Activated CD4-positive, alpha-beta memory T cell treated with anti-CD3 and anti-CD28 coated beads for 36 hours (primary cell): ENCODE measurements at regions not wholly inside any gene's neighbourhood (a gene's known extent, or its start where the extent isn't known, plus 50 kb on each side); places are given as distances from the start of the nearest gene placed in this dataset.

ENCODE experiments used
- CTCF ChIA-PET: fragments of 350-600 bp; sonication (Branson Sonifier 250); formaldehyde crosslinking; loops from one replicate; lab custom pipeline; 2021; ENCODE audit warnings: antibody characterized with exemption, inconsistent platforms; lab: Charles Lee
- POLR2A ChIA-PET: fragments of 350-600 bp; sonication (Branson Sonifier 250); formaldehyde crosslinking; loops from one replicate; lab custom pipeline; 2021; ENCODE audit warnings: antibody characterized with exemption; lab: Charles Lee
- DNase-seq: peaks from one replicate; pipeline ENCODE4 v3.0.0-alpha.2; 2020
- H3K27ac Mint-ChIP-seq: one replicate; pipeline ENCODE4 v1.8.0; 2021; ENCODE audit warnings: mixed read lengths
- H3K27me3 Mint-ChIP-seq: one replicate; pipeline ENCODE4 v1.8.0; 2021; ENCODE audit warnings: mixed read lengths
- H3K36me3 Mint-ChIP-seq: one replicate; pipeline ENCODE4 v1.8.0; 2021; ENCODE audit warnings: mixed read lengths
- H3K4me1 Mint-ChIP-seq: one replicate; pipeline ENCODE4 v1.8.0; 2021; ENCODE audit warnings: low read depth, mixed read lengths
- H3K4me3 Mint-ChIP-seq: one replicate; pipeline ENCODE4 v1.8.0; 2021; ENCODE audit warnings: mild to moderate bottlenecking, mixed read lengths
- H3K9me3 Mint-ChIP-seq: one replicate; pipeline ENCODE4 v1.8.0; 2021; ENCODE audit warnings: mixed read lengths
- intact Hi-C: fragments of 100-400 bp; cut with micrococcal nuclease; formaldehyde crosslinking; loops from one replicate; pipeline ENCODE4 v1.15.1; 2023

DNA sequence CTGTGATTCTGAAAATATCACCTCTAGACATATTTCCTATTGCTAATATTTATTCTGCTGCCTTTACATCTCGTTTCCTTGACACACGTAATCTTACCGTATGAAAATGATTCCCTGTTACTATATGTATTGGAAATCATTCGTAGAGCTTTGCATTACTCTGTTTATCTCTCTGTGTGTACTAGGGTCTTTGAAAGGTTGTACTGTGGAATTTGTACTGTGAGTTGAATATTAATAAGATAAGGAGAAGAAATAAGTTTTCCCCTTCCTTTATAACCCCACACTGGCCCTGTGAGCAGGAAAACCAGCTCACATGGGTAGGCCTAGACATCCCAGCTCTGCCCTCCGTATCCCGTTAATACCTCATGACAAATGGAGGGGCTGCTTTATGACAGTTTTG is 354.9 kb downstream of the KLF5 start:
- Mint-ChIP-seq H3K27ac (no peak overlapping the region), H3K4me1 (no peaks in the 10 kb centered on the region), H3K36me3 (no peaks in the 10 kb centered on the region), H3K4me3 (no peak overlapping the region), H3K27me3 (peaks cover 6% of the 10 kb centered on the region), H3K9me3 (no peaks in the 10 kb centered on the region)
- POLR2A ChIA-PET, result no interaction called here
- intact Hi-C loops, result no loop called here
- CTCF ChIA-PET, result no interaction called here
- no peak for DNase-seq

- intact Hi-C loops, result no loop called here
- Mint-ChIP-seq H3K4me3 (no peak overlapping the region), H3K27ac (no peak overlapping the region), H3K36me3 (no peaks in the 10 kb centered on the region), H3K27me3 (peaks cover 4% of the 10 kb centered on the region), H3K9me3 (no peaks in the 10 kb centered on the region), H3K4me1 (no peaks in the 10 kb centered on the region)
- ChIA-PET POLR2A (no interaction called here), CTCF (no interaction called here)
- no peak for DNase-seq
Observed at GRCh38 chr13:73412933-73413332, 354.1 kb downstream of the KLF5 start.

DNA sequence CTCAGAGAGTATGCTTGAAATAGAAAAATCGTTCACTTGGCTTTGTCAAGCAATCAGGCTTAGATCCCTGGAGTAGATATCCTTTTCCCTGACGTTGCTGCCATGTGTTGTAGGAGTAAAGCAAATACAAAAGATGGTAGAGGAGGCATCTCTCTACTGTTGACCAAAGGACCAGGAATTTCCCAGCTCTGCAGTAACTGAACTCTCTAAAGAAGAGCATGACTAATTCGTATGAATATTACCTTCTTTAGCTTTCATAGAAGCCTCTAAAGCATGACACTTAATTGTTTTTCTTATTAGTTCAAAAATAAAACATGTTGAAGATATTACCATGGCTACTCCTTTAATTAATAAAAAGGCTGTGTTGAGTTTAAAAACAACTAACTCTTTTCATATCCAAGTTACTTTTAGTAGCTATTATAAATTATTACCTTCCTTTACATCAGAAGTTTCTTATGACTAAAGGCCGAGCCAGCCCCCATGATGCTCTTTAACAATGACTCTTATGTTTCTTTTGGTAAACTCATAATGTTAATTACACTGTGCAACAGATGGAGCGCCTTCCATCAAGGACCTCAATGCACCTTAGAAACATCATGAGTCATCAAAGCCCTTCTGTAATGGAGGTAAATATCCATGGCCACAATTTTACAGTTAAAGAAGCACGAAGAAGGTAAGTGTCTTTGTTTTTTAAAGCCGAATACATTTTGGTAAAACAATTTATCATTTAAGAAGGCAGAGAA is 352.4 kb downstream of the KLF5 start:
- POLR2A ChIA-PET, result no interaction called here
- no peak for DNase-seq
- H3K4me3 Mint-ChIP-seq, result no peak overlapping the region
- H3K4me1 Mint-ChIP-seq, result no peaks in the 10 kb centered on the region
- H3K27me3 Mint-ChIP-seq, result peaks cover 2% of the 10 kb centered on the region
- CTCF ChIA-PET, result no interaction called here
- no peak overlapping the region for H3K27ac Mint-ChIP-seq
- H3K36me3 Mint-ChIP-seq, result no peaks in the 10 kb centered on the region
- H3K9me3 Mint-ChIP-seq, result no peaks in the 10 kb centered on the region
- intact Hi-C loops, result no loop called here

DNA sequence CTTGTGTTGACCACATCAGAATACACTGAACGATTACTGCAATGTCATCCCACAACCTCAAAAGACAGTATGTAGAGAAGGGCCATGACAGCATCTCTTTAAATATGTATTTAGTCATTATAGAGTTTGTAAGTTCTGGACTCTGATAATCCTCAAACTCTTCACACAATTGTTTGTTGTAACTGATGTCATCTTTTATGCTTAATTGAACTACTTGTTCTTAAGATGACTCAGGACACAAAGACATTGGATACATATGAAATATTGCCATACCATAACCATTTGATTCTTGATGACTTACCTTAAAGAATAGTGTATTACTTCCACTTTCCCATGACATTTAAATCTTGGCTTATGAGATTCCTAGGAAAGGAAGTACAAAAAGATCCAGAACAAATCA is 347.6 kb downstream of the KLF5 start:
- no peaks in the 10 kb centered on the region for H3K9me3 Mint-ChIP-seq
- H3K4me3 Mint-ChIP-seq, result no peak overlapping the region
- DNase-seq, result no peak
- ChIA-PET POLR2A (no interaction called here), CTCF (no interaction called here)
- intact Hi-C loops, result no loop called here
- H3K27me3 Mint-ChIP-seq, result peaks cover under 1% of the 10 kb centered on the region
- no peaks in the 10 kb centered on the region for H3K4me1 Mint-ChIP-seq
- H3K27ac Mint-ChIP-seq, result no peak overlapping the region
- no peaks in the 10 kb centered on the region for H3K36me3 Mint-ChIP-seq

GRCh38 chr13:73404581-73404980 is 345.8 kb downstream of the KLF5 start:
- intact Hi-C loops, result no loop called here
- CTCF ChIA-PET, result no interaction called here
- H3K4me3 Mint-ChIP-seq, result no peak overlapping the region

DNA sequence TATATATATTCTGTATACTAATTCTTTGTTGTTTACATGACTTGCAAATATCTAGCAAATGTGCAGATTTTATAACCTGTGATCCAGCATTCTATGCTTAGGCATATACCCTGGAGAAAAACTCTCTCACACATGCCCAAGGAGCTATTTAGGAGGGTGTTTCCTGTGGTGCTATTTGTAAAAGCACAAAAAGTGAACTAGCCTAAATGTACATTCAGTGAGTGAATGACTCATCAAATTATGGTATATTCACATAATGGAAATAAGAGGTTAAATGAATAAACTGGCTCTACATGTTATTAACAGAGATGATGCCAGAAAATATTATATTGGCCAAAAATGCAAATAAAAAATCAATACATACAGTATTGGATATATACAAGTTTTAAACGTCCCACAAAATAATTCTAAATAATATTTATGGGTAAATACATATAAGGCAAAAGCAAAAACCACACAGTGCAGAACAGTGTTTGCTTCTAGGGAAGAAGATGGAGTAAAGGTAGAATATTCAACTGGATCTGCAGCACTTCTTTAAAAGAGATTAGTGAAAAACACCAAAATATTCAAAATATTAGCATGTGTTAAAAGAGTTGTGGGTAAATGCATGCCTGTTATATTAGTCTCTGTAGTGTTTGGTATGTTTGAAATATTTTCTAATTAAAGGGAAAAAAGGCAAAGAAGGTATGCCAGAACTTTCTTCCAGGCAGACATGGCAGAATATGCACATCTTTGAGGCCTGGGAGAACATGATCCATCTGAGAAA is 344.7 kb downstream of the KLF5 start:
- Mint-ChIP-seq H3K27ac (no peak overlapping the region), H3K4me3 (no peak overlapping the region), H3K4me1 (no peaks in the 10 kb centered on the region), H3K9me3 (no peaks in the 10 kb centered on the region), H3K36me3 (no peaks in the 10 kb centered on the region), H3K27me3 (no peaks in the 10 kb centered on the region)
- ChIA-PET POLR2A (no interaction called here), CTCF (no interaction called here)
- intact Hi-C loops, result no loop called here
- no peak for DNase-seq

More at GRCh38 chr13:73404581-73404980, 345.8 kb downstream of the KLF5 start:
- POLR2A ChIA-PET, result no interaction called here
- Mint-ChIP-seq H3K36me3 (no peaks in the 10 kb centered on the region), H3K4me1 (no peaks in the 10 kb centered on the region), H3K27ac (no peak overlapping the region), H3K9me3 (no peaks in the 10 kb centered on the region), H3K27me3 (no peaks in the 10 kb centered on the region)
- no peak for DNase-seq

DNA sequence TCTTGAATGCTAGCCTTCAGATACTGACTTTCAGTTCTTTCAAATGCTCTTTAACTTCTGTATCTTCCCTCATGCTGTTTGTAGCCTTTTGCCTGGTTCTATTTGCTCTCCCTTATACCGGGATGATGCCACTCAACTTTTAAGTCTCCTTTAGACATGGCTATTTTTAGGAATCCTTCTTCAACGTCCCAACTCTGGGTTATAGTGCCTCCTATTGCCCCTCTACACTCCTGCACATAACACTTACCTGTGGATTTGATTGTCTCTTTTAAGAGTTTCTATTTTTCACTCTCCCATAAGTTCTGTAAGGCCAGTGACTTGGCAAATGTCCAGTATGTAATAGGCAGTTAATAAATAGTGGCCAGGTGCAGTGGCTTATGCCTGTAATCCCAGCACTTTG is 343.0 kb downstream of the KLF5 start:
- Mint-ChIP-seq H3K4me1 (no peaks in the 10 kb centered on the region), H3K27ac (no peak overlapping the region), H3K36me3 (no peaks in the 10 kb centered on the region), H3K9me3 (no peaks in the 10 kb centered on the region), H3K27me3 (no peaks in the 10 kb centered on the region), H3K4me3 (no peak overlapping the region)
- intact Hi-C loops, result no loop called here
- ChIA-PET CTCF (no interaction called here), POLR2A (no interaction called here)
- no peak for DNase-seq

- Mint-ChIP-seq H3K9me3 (no peaks in the 10 kb centered on the region), H3K27ac (no peak overlapping the region), H3K27me3 (no peaks in the 10 kb centered on the region), H3K4me1 (no peaks in the 10 kb centered on the region), H3K4me3 (no peak overlapping the region), H3K36me3 (no peaks in the 10 kb centered on the region)
- POLR2A ChIA-PET, result no interaction called here
- DNase-seq, result no peak
- intact Hi-C loops, result no loop called here
- CTCF ChIA-PET, result interaction anchor here (0.5 kb wide), 1 partner anchor 125 kb away, joined by 3 read pairs; no protein-coding TSS in a partner anchor
Observed at GRCh38 chr13:73399347-73400216, 340.8 kb downstream of the KLF5 start.

GRCh38 chr13:73397496-73398305 is 338.9 kb downstream of the KLF5 start:
- POLR2A ChIA-PET, result no interaction called here
- DNase-seq, result no peak
- intact Hi-C loops, result no loop called here
- no peaks in the 10 kb centered on the region for H3K36me3 Mint-ChIP-seq
- H3K4me3 Mint-ChIP-seq, result no peak overlapping the region
- H3K27me3 Mint-ChIP-seq, result no peaks in the 10 kb centered on the region
- H3K4me1 Mint-ChIP-seq, result no peaks in the 10 kb centered on the region
- H3K27ac Mint-ChIP-seq, result no peak overlapping the region
- H3K9me3 Mint-ChIP-seq, result no peaks in the 10 kb centered on the region
- CTCF ChIA-PET, result no interaction called here

GRCh38 chr13:73394066-73394465 is 335.3 kb downstream of the KLF5 start:
- H3K4me3 Mint-ChIP-seq, result no peak overlapping the region
- no peaks in the 10 kb centered on the region for H3K4me1 Mint-ChIP-seq
- CTCF ChIA-PET, result no interaction called here
- POLR2A ChIA-PET, result no interaction called here
- H3K36me3 Mint-ChIP-seq, result no peaks in the 10 kb centered on the region
- intact Hi-C loops, result no loop called here
- no peak overlapping the region for H3K27ac Mint-ChIP-seq
- DNase-seq, result no peak
- H3K27me3 Mint-ChIP-seq, result no peaks in the 10 kb centered on the region
- H3K9me3 Mint-ChIP-seq, result peaks cover 3% of the 10 kb centered on the region

GRCh38 chr13:73390100-73390499 is 331.3 kb downstream of the KLF5 start:
- ChIA-PET CTCF (no interaction called here), POLR2A (no interaction called here)
- Mint-ChIP-seq H3K27ac (no peak overlapping the region), H3K9me3 (peaks cover 3% of the 10 kb centered on the region), H3K36me3 (no peaks in the 10 kb centered on the region), H3K4me1 (no peaks in the 10 kb centered on the region), H3K27me3 (no peaks in the 10 kb centered on the region), H3K4me3 (no peak overlapping the region)
- DNase-seq, result no peak
- intact Hi-C loops, result no loop called here

- no peak for DNase-seq
- H3K4me3 Mint-ChIP-seq, result no peak overlapping the region
- no peaks in the 10 kb centered on the region for H3K27me3 Mint-ChIP-seq
- no peaks in the 10 kb centered on the region for H3K4me1 Mint-ChIP-seq
- H3K36me3 Mint-ChIP-seq, result no peaks in the 10 kb centered on the region
- CTCF ChIA-PET, result no interaction called here
- H3K27ac Mint-ChIP-seq, result no peak overlapping the region
- POLR2A ChIA-PET, result no interaction called here
- intact Hi-C loops, result no loop called here
- H3K9me3 Mint-ChIP-seq, result peaks cover 3% of the 10 kb centered on the region
Observed at GRCh38 chr13:73388586-73388985, 329.8 kb downstream of the KLF5 start.
